HFF-Myc (cell line): ENCODE measurements at regions not wholly inside any gene's neighbourhood (a gene's known extent, or its start where the extent isn't known, plus 50 kb on each side); places are given as distances from the start of the nearest gene placed in this dataset.

ENCODE experiments used
- DNase-seq: peaks from one replicate; pipeline ENCODE4 v3.0.0-alpha.2; 2011; ENCODE audit warnings: low read depth; ENCODE audit errors: extremely low read depth
- H3K4me3 ChIP-seq: replicated peaks from 2 replicates; pipeline ENCODE4 v1.5.1; 2011; ENCODE audit warnings: low read depth, mild to moderate bottlenecking, control low read depth, low read length
- TF ChIP-seq, protein P1 (sequence below): IDR thresholded peaks from 2 replicates; pipeline ENCODE4 v1.5.1; 2012; ENCODE audit warnings: mild to moderate bottlenecking, low read depth, low read length, control low read depth; ENCODE audit errors: missing control alignments

DNA sequence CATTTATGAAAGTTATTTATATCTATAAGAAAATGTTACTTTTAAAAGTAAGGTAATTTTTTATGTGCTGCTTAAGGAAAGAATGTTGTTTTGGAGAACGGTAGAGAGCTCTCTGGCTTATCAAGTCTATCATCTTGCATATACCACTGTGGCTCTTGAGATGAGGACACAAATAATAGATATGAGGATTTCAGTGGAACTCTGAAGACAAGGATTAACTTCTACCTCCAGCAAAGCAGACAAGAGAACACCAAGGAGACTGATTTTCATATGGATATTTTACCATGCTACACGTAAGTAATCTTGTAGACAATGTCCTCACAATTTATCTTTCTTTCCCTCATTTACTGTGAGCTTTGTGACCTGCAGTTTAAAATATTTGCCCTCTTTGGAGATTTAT is 557.5 kb upstream of the NDST4 start:
- no peak overlapping the region for H3K4me3 ChIP-seq
- DNase-seq = no peak

GRCh38 chr4:115668396-115668795 is 555.0 kb upstream of the NDST4 start:
- no peak for DNase-seq
- H3K4me3 ChIP-seq = no peak overlapping the region
- TF ChIP-seq, protein P1, sequence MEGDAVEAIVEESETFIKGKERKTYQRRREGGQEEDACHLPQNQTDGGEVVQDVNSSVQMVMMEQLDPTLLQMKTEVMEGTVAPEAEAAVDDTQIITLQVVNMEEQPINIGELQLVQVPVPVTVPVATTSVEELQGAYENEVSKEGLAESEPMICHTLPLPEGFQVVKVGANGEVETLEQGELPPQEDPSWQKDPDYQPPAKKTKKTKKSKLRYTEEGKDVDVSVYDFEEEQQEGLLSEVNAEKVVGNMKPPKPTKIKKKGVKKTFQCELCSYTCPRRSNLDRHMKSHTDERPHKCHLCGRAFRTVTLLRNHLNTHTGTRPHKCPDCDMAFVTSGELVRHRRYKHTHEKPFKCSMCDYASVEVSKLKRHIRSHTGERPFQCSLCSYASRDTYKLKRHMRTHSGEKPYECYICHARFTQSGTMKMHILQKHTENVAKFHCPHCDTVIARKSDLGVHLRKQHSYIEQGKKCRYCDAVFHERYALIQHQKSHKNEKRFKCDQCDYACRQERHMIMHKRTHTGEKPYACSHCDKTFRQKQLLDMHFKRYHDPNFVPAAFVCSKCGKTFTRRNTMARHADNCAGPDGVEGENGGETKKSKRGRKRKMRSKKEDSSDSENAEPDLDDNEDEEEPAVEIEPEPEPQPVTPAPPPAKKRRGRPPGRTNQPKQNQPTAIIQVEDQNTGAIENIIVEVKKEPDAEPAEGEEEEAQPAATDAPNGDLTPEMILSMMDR = no peak

More for the DNA sequence above, 557.5 kb upstream of the NDST4 start:
- TF ChIP-seq, protein P1 = no peak

- H3K4me3 ChIP-seq = no peak overlapping the region
- TF ChIP-seq, protein P1 = no peak
- no peak for DNase-seq
Measured at GRCh38 chr4:115664285-115664684, 550.9 kb upstream of the NDST4 start.

DNA sequence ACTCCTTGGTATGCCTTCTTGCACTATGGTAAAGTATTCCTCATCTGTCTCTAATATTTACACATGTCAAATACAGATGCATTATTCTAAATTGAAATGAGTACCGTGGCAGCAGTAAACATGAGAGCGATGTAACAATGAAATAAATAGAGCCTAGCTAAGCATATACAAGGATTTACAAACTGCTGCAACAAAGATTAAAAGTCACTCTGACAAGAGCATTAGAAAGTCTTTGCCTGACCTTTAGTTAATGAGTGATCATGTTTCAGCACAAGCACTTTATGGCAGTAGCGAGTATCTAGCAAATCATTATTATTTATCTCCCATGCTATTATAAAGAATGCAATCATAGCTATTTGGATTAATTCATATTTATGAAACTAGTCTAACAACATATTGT is 547.0 kb upstream of the NDST4 start:
- TF ChIP-seq, protein P1 = no peak
- DNase-seq = no peak
- no peak overlapping the region for H3K4me3 ChIP-seq

DNA sequence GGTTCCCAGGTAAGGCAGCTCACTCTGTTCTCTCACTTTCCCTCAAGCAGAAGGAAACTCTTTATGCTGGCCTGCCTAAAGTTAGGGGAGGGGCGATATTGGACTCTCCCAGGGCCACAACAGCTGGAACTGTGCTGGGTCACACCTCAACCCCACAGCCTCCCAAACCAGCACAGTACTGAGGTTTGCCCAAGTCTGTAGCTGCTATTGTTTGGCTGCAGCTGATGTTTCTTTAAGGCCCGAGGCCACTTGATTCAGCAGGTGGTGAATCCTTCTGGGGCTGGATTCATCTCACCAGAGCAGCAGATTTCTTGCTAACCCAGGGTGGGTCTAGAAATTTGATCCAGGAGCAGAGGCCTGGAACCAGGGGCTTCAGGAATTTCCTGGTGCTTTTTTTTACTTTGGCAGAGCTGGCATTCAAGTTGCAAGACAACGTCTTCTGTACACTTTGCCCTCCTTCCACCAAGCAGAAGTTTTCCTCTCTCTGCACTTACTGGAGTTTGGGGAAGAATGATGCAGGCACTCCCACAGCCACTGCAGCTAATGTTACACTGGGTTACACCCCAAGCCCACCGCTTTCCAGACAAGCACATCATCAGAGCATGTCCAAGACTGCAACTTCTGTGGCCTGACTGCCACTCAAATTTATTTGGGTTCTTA is 544.7 kb upstream of the NDST4 start:
- TF ChIP-seq, protein P1 = no peak

DNA sequence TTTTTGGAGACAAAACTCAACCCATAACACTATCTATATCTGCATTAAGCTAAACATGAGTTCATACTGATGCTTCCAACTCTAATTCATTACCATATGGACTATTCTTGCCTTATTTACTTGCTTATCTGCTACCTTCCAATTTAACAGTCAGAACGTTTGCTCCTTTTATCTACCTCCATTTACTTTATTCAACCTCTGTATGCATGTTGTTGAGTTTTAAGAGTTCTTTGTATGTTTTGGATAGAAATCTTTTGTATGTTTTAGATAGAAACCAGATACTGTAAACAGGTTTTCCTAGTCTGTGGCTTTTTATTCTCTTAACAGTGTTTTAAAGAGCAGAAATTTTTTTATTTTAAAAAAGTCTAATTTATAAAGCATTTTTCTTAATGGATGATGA is 542.2 kb upstream of the NDST4 start:
- TF ChIP-seq, protein P1 = no peak
- H3K4me3 ChIP-seq = no peak overlapping the region
- no peak for DNase-seq

More for the DNA sequence above, 544.7 kb upstream of the NDST4 start:
- no peak overlapping the region for H3K4me3 ChIP-seq
- no peak for DNase-seq

- no peak for DNase-seq
- no peak overlapping the region for H3K4me3 ChIP-seq
- TF ChIP-seq, protein P1 = no peak
Measured at GRCh38 chr4:115648786-115649185, 535.4 kb upstream of the NDST4 start.
